ENCODE measurements at regions not wholly inside any gene's neighbourhood (a gene's known extent, or its start where the extent isn't known, plus 50 kb on each side); places are given as distances from the start of the nearest gene placed in this dataset.

DNA sequence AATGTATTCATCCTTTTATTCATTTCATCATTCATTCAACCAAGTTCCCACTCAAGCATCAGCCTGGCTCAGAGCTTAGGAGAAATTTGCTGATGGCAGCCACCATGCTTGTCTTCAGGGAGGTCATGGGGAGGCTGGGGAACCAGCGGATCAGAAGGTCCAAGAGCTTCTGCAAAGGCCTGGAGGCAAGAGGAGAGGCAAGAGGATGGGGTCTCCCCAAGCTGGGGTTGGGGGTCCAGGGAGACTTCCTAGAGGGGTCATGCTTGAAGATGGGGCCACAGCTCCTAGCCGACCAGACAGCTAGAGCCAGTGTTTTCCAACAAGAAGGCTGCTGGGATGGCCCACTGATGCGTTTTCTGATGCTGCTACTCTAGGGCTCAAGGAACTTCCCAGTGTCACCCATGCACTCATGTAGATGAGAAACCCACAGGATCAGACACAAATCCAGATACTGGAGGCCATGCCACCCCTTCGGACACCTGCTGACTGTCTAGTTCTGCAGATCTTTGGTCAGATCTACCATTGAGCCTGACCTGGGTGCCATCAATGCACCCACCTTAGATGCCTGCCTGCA lies 315.2 kb downstream of the AJAP1 start:
- Mint-ChIP-seq H3K4me3 (no peak overlapping the region), H3K36me3 (no peaks in the 10 kb centered on the region), H3K27me3 (peaks cover 4% of the 10 kb centered on the region), H3K27ac (no peak overlapping the region), H3K9me3 (peaks cover 2% of the 10 kb centered on the region), H3K4me1 (peaks cover 10% of the 10 kb centered on the region)
- DNase-seq, result no peak

DNA sequence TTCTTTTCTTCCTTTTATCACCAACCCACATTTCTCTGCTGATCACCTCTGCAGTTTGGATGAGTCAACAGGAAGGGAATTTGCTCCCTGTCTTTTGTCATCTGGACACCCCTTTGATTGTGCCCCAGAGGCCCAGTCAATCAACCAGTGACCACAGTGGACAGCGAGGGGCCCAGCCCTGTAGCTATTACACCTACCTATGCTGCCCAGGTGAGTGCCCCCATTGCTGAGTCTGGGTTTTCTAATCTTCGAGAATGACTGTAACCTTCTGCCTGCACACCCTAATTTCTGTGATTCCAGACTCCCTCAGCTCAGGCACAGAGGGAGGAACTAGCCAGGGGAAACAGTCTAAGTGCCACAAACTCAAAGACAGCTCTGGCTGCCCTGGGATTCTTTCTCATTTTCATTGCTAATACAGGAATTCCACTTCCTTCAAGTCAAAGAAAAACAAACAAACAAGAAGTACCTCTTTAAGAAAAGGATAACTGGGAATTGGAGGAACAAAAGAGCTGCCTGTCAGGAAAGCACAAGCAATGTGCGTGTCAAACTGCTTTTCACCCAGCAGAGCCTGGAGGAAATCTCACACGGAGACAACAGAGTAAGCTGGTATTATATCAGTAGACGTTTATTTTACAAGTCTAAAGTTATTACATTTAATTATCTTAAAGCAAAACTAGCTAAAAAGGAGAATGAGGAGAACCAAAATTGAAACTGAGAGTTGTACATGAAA lies 311.1 kb downstream of the AJAP1 start:
- Mint-ChIP-seq H3K9me3 (peaks cover 2% of the 10 kb centered on the region), H3K27ac (no peak overlapping the region), H3K4me3 (no peak overlapping the region), H3K27me3 (peaks cover 4% of the 10 kb centered on the region), H3K36me3 (no peaks in the 10 kb centered on the region), H3K4me1 (peaks cover 10% of the 10 kb centered on the region)
- DNase-seq, result no peak

DNA sequence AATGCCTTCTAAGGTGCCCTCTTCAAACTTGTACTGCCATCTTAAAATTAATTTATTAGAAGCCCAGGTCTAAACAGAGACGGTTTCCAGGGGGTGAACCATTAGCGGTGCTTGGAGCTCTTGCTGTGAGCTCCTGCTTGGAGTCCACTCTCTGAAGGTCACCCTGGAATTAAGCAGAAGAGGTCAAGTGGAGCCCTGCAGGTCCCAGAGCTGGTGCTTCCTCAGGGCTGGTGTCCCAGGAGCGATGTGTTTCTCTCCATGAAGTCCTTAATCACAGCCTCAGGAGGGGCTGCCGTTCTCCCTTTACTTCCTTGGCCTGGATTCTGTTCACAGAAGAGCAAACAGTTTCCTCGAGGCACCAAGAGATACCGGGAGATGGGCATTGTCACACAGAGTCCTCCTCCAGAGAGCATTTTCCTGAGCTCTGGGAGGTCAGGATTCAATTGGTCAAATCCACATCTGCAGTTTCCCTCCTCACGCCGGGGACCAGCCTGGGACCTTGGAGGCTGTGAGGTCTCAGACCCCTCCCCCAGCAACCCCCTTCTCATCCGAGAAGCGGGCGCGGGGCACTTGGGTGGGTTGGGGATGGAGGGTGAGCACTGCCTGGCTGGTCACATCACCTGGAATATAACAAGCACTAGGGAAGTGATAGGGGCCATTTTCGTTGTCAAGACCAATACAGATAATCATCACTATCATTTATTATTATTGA lies 310.4 kb downstream of the AJAP1 start:
- Mint-ChIP-seq H3K27ac (no peak overlapping the region), H3K36me3 (no peaks in the 10 kb centered on the region), H3K4me3 (no peak overlapping the region), H3K4me1 (peaks cover 10% of the 10 kb centered on the region), H3K27me3 (peaks cover 4% of the 10 kb centered on the region), H3K9me3 (peaks cover 2% of the 10 kb centered on the region)
- no peak for DNase-seq

DNA sequence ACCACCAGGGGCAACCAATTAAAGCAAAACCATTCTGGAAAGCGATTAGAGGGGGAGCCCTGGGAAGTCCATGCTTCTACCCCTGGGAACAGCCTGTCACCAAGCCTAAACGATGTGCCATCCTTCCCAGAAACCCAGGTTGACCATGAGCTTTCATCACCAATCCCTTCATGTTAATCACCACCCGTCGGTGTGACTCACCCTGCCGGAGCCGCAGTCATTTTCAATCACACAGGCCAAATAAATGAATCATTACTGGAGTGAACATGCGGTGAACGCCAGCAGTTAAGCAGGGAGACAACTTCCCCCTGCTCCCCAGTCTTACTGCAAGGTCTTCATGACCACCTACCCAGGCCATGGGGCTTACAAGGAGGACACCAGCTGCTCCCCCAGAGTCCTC lies 308.8 kb downstream of the AJAP1 start:
- no peak overlapping the region for H3K4me3 Mint-ChIP-seq
- peaks cover 8% of the 10 kb centered on the region for H3K27me3 Mint-ChIP-seq
- peaks cover 10% of the 10 kb centered on the region for H3K4me1 Mint-ChIP-seq
- no peak overlapping the region for H3K27ac Mint-ChIP-seq
- no peaks in the 10 kb centered on the region for H3K9me3 Mint-ChIP-seq
- DNase-seq, result no peak
- no peaks in the 10 kb centered on the region for H3K36me3 Mint-ChIP-seq

DNA sequence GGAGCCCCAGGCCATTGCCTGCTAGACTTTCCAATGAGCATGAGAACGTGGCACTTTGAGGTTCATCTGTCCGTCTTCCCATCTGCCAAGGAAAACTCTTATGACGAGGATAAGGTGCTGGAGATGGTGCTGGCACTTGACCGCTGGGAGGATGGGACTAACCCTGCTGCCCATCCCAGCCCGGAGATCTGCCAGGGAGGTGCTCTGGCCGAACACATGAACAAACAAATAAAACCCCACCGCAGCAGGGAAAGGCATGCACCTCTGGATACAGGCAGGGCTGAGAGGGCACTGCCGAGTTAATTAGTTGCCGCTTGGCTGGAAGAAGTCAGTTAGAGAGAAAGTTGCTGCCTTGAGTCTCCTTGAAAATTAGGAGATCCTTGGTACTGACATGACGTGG lies 308.4 kb downstream of the AJAP1 start:
- Mint-ChIP-seq H3K27ac (no peak overlapping the region), H3K27me3 (peaks cover 8% of the 10 kb centered on the region), H3K4me1 (peaks cover 10% of the 10 kb centered on the region), H3K36me3 (no peaks in the 10 kb centered on the region), H3K9me3 (no peaks in the 10 kb centered on the region), H3K4me3 (no peak overlapping the region)
- DNase-seq, result no peak

DNA sequence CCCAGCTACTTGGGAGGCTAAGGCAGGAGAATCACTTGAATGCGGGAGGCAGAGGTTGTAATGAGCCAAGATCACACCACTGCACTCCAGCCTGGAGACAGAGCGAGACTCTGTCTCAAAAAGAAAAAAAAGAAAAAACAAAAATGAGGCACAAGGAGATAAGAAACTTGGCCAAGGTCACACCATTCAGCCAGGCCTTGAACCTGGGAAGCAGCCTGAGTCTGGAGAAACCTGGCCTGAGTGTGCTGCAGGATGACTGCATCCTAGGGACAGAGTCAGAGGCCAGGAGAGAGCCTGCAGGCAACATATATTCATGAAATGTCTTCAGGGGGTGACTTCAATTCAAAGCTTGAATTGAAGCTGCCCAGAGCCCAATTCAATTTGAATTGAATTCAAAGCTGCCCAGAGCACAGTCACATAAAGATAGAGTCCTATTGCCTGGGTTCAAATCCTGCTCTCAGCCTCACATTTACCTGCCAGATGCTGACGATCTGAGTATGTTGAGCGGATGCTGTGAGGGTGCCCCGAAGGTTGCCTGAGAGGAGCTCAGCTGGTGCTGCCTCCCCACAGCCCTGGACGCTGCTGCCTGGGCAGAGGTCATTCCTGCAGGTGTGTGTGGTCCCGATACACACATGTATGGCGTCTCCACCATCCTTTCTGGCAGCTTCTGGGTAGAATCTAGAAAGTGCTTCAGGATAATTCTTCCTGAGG lies 307.7 kb downstream of the AJAP1 start:
- H3K4me3 Mint-ChIP-seq, result no peak overlapping the region
- peaks cover 10% of the 10 kb centered on the region for H3K4me1 Mint-ChIP-seq
- H3K9me3 Mint-ChIP-seq, result no peaks in the 10 kb centered on the region
- DNase-seq, result no peak
- H3K27ac Mint-ChIP-seq, result no peak overlapping the region
- peaks cover 6% of the 10 kb centered on the region for H3K27me3 Mint-ChIP-seq
- no peaks in the 10 kb centered on the region for H3K36me3 Mint-ChIP-seq

DNA sequence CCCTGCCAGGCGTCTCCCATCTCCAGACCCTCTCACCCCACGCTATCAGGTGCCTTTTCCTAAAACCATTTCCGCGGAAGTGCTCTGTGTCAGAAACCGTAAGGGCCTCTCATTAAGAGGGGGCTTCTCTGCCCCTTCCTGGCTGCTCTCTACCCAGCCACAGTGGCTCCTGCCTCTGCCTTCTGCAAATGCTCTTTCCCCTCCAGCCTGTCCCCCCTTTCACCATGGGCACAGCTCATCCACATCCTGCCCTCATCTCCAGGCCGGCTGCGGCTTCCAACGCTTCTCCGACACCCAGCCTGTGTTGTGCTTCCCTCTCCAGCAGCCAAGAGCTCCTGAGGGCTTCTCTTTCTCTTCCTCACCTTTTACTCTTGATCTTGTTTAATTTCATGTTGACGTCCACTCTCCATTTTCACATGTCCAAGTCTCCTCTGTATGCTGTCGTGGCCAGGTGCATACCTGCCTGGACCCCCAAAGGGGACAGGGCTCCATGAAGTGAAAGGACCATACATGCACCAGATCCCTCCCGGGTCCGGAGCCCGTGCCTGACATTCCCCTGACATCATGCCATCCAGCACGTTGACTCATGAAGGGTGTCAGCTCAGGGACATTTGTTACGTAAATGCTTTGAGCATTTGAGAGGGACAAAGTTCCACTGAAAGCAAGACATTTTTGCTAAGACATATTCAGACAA lies 306.5 kb downstream of the AJAP1 start:
- Mint-ChIP-seq H3K27ac (no peak overlapping the region), H3K4me1 (peaks cover 6% of the 10 kb centered on the region), H3K4me3 (no peak overlapping the region), H3K9me3 (no peaks in the 10 kb centered on the region), H3K27me3 (peaks cover 4% of the 10 kb centered on the region), H3K36me3 (no peaks in the 10 kb centered on the region)
- no peak for DNase-seq

DNA sequence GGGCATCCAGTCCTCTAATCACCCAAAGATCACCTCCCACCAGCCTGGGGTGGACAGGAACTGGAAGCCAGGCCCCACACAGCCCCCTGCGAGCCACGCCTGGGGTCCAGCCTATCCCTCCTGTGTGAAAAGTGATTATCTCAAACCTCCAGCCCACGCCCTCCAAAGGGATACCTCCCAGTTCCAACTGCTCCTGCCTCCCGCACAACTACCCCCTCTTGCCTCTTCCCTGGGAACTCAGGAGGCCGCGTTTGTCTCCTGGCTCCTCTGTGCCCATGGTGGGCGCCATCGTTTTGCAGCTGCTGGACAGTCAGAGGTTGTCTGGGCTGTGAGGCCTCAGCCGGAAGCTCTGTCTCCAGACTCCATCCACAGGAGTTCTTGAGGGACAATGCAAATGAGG lies 305.9 kb downstream of the AJAP1 start:
- Mint-ChIP-seq H3K4me3 (no peak overlapping the region), H3K27me3 (peaks cover 4% of the 10 kb centered on the region), H3K36me3 (no peaks in the 10 kb centered on the region), H3K4me1 (no peaks in the 10 kb centered on the region), H3K27ac (no peak overlapping the region), H3K9me3 (no peaks in the 10 kb centered on the region)
- DNase-seq, result no peak

DNA sequence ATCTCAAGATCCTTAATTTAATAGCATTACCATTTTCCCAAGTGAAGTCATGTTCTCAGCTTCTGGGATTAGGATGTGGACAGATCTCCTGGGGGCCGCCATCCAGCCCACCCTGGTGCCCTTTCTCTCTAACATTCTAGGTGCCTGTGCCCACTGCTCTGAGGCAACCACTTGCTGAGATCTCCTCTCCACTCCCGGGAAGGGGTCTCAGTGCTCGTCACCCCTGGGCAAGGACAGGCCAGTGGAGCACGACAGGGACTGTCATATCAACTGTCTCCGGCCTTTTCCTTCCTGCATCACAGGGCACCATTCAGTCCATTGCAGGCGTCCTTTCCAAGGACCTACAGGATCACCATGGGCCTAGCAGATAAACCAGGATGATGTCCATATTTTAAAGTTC lies 304.8 kb downstream of the AJAP1 start:
- DNase-seq, result no peak
- Mint-ChIP-seq H3K4me1 (no peaks in the 10 kb centered on the region), H3K36me3 (peaks cover 2% of the 10 kb centered on the region), H3K27me3 (peaks cover 4% of the 10 kb centered on the region), H3K9me3 (peaks cover 3% of the 10 kb centered on the region), H3K4me3 (no peak overlapping the region), H3K27ac (no peak overlapping the region)

DNA sequence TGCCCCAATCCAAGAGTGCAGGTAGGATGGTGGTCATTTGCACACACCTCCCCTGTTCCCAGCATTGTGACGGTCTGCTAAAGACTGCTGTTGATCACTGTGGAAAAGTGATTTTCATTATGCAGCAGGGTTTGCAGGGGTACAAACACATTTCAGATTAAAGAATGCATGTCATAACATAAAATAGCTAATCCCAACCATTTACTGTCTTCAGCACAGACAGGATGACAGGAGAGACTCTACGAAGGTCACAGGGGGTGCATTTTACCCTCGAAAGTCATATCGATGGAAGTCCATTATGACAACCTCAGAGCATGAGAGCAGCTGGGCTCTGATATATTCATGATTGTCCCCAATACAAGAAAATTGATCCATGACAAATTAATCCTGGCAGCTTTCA lies 302.6 kb downstream of the AJAP1 start:
- Mint-ChIP-seq H3K4me1 (no peaks in the 10 kb centered on the region), H3K9me3 (peaks cover 16% of the 10 kb centered on the region), H3K27me3 (peaks cover 4% of the 10 kb centered on the region), H3K27ac (no peak overlapping the region), H3K36me3 (peaks cover 2% of the 10 kb centered on the region), H3K4me3 (no peak overlapping the region)
- no peak for DNase-seq

DNA sequence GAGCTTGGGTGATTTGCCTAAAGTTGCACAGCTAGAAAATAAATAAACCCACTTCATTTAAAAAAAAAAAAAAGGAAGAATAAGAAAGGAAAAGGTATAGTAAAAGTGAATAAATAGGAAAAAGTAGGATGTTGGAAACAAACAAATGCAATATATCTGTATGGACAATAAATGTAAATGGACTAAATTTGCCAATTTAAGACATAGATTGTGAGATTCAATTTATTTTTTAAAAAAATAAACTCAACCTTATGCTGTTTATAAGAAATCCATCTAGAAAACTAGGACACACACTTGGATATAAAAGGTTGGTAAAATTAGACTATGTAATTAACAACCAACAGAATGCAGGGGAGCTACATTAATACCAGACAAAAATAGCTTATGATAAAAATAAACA lies 300.0 kb downstream of the AJAP1 start:
- H3K4me3 Mint-ChIP-seq, result no peak overlapping the region
- no peaks in the 10 kb centered on the region for H3K27me3 Mint-ChIP-seq
- peaks cover 17% of the 10 kb centered on the region for H3K9me3 Mint-ChIP-seq
- H3K4me1 Mint-ChIP-seq, result no peaks in the 10 kb centered on the region
- DNase-seq, result no peak
- H3K27ac Mint-ChIP-seq, result no peak overlapping the region
- peaks cover 2% of the 10 kb centered on the region for H3K36me3 Mint-ChIP-seq

DNA sequence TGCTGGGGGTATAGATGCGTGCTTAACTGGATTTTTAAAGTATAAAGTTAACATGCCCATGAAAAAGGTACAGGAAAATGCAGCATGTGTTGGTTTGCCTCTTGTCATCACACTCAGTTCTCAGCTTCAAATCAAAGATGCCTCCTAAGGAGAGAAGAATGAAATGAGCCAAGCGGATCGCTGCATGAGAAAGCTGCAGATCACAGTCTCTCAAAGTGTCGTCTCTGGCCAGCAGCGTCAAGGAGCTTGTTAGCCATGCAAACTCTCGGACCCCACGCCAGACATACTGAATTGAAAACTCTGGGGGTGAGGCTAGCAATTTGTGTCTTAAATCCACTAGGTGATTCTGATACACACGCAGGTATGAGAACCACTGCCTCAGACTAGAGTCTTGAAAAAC lies 297.2 kb downstream of the AJAP1 start:
- Mint-ChIP-seq H3K27me3 (peaks cover 11% of the 10 kb centered on the region), H3K9me3 (peaks cover 17% of the 10 kb centered on the region), H3K4me3 (no peak overlapping the region), H3K27ac (no peak overlapping the region), H3K36me3 (peaks cover 2% of the 10 kb centered on the region), H3K4me1 (no peaks in the 10 kb centered on the region)
- DNase-seq, result no peak

DNA sequence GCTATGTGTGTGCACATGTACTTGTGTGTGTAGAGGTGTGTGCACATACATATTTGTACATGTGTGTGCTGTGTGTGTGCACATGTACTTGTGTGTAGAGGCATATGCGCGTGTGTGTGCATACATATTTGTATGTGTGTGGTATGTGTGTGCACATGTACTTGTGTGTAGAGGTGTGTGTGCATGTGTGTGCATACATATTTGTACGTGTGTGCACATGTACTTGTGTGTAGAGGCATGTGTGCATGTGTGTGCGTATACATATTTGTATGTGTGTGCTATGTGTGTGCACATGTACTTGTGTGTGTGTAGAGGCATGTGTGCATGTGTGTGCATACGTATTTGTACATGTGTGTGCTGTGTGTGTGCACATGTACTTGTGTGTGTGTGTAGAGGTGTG lies 291.9 kb downstream of the AJAP1 start:
- Mint-ChIP-seq H3K27ac (no peak overlapping the region), H3K36me3 (no peaks in the 10 kb centered on the region), H3K27me3 (peaks cover 18% of the 10 kb centered on the region), H3K9me3 (no peaks in the 10 kb centered on the region), H3K4me1 (no peaks in the 10 kb centered on the region), H3K4me3 (no peak overlapping the region)
- no peak for DNase-seq

DNA sequence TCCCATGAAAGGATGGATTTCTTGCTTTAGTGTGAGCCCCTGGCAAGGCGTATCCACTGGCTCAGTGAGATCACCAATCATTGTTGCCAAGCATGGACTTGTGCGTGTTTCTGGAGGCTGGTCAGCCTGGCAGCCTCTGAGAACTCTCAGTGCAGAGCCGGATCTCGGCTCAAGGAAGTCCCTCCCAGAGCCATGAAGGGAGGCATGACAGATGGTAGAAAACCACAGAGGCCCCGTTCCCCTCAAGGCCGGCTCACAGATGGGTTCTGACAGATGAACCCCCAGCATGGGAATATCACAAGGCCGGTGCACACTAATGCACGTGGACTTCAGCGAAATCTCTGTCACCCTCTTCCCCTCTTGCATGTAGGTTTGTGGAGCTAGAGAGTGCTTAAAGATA lies 290.5 kb downstream of the AJAP1 start:
- Mint-ChIP-seq H3K4me3 (no peak overlapping the region), H3K4me1 (no peaks in the 10 kb centered on the region), H3K27ac (no peak overlapping the region), H3K9me3 (no peaks in the 10 kb centered on the region), H3K36me3 (no peaks in the 10 kb centered on the region), H3K27me3 (peaks cover 18% of the 10 kb centered on the region)
- DNase-seq, result no peak

DNA sequence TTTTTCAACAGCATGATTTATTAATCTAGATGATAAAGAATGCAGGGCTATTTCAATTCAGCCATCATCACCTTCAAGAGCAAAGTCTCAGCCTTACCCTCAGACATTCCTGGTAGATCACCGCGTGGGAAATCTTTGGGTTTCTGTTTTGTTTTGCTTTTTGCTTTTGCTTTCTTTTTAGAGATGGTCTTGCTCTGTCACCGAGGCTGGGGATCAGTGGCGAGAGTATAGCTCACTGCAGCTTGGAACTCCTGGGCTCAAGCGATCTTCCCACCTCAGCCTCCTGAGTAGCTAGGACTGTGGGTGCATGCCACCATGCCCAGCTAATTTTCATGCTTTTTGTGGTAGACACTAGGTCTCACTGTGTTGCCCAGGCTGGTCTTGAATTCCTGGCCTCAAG lies 289.7 kb downstream of the AJAP1 start:
- H3K4me3 Mint-ChIP-seq, result no peak overlapping the region
- H3K27me3 Mint-ChIP-seq, result peaks cover 18% of the 10 kb centered on the region
- H3K36me3 Mint-ChIP-seq, result no peaks in the 10 kb centered on the region
- H3K27ac Mint-ChIP-seq, result no peak overlapping the region
- H3K4me1 Mint-ChIP-seq, result no peaks in the 10 kb centered on the region
- no peak for DNase-seq
- H3K9me3 Mint-ChIP-seq, result peaks cover 4% of the 10 kb centered on the region
